WTC11 (cell line): ENCODE measurements at regions not wholly inside any gene's neighbourhood (a gene's known extent, or its start where the extent isn't known, plus 50 kb on each side); places are given as distances from the start of the nearest gene placed in this dataset.

Experiments used
- ATAC-seq: fragments of 200-7000 bp; cut with Tn5 transposase; 2 replicates; pipeline ENCODE4 v1.10.0; 2021; ENCODE audit warnings: mild to moderate bottlenecking, moderate library complexity
- CTCF ChIA-PET: fragments of 300-600 bp; sonication (Branson Sonifier 250); formaldehyde crosslinking; loops from one replicate; lab custom pipeline; 2021; ENCODE audit warnings: antibody characterized with exemption; lab: Charles Lee
- POLR2A ChIA-PET: fragments of 350-600 bp; sonication (Branson Sonifier 250); formaldehyde crosslinking; loops from one replicate; lab custom pipeline; 2021; ENCODE audit warnings: antibody characterized with exemption; lab: Charles Lee
- DNase-seq: peaks from one replicate; pipeline ENCODE4 v3.0.0; 2021; ENCODE audit warnings: low spot score
- H3K27ac Mint-ChIP-seq: 2 replicates; pipeline ENCODE4 v1.8.0; 2021; ENCODE audit warnings: mixed read lengths
- H3K27me3 Mint-ChIP-seq: 2 replicates; pipeline ENCODE4 v1.8.0; 2021; ENCODE audit warnings: low read depth, mild to moderate bottlenecking, moderate library complexity, mixed read lengths
- H3K36me3 Mint-ChIP-seq: 2 replicates; pipeline ENCODE4 v1.8.0; 2021; ENCODE audit warnings: mixed read lengths
- H3K4me1 Mint-ChIP-seq: 2 replicates; pipeline ENCODE4 v1.8.0; 2022; ENCODE audit warnings: mixed read lengths
- H3K4me3 Mint-ChIP-seq: 2 replicates; pipeline ENCODE4 v1.8.0; 2021; ENCODE audit warnings: mild to moderate bottlenecking, moderate library complexity, mixed read lengths
- H3K9me3 Mint-ChIP-seq: 2 replicates; pipeline ENCODE4 v1.8.0; 2021; ENCODE audit warnings: mixed read lengths
- ARID4B ChIP-seq: sonication (generic); formaldehyde crosslinking; IDR thresholded peaks from 2 replicates; pipeline ENCODE4 v1.8.0; 2023; ENCODE audit warnings: missing genetic modification reagents, mild to moderate bottlenecking, borderline replicate concordance
- ATF3 ChIP-seq: sonication (generic); formaldehyde crosslinking; conservative IDR thresholded peaks from 2 replicates; pipeline ENCODE4 v1.8.1; 2022; ENCODE audit warnings: mild to moderate bottlenecking, missing genetic modification reagents
- ATF6 ChIP-seq: sonication (generic); formaldehyde crosslinking; IDR thresholded peaks from 2 replicates; pipeline ENCODE4 v1.8.1; 2023; ENCODE audit warnings: mild to moderate bottlenecking, missing genetic modification reagents
- CBFB ChIP-seq: sonication (generic); formaldehyde crosslinking; IDR thresholded peaks from 2 replicates; pipeline ENCODE4 v1.8.1; 2022; ENCODE audit warnings: mild to moderate bottlenecking, low read depth, missing genetic modification reagents
- FOXP1 ChIP-seq: sonication (generic); formaldehyde crosslinking; IDR thresholded peaks from 2 replicates; pipeline ENCODE4 v1.8.0; 2022; ENCODE audit warnings: missing genetic modification reagents, mild to moderate bottlenecking, moderate library complexity, borderline replicate concordance
- GTF2I ChIP-seq: fragments of 250-450 bp; sonication (Bioruptor Pico); conservative IDR thresholded peaks from 2 replicates; pipeline ENCODE4 v1.4.0; 2021; ENCODE audit warnings: mild to moderate bottlenecking
- HMGXB4 ChIP-seq: sonication (generic); formaldehyde crosslinking; IDR thresholded peaks from 2 replicates; pipeline ENCODE4 v1.8.1; 2023; ENCODE audit warnings: mild to moderate bottlenecking, moderate library complexity, missing genetic modification reagents
- IRF1 ChIP-seq: sonication (generic); formaldehyde crosslinking; IDR thresholded peaks from 2 replicates; pipeline ENCODE4 v1.8.0; 2023; ENCODE audit warnings: missing genetic modification reagents
- KAT7 ChIP-seq: sonication (generic); formaldehyde crosslinking; IDR thresholded peaks from 2 replicates; pipeline ENCODE4 v1.8.1; 2023; ENCODE audit warnings: missing genetic modification reagents, mild to moderate bottlenecking, borderline replicate concordance
- MAX ChIP-seq: sonication (generic); formaldehyde crosslinking; IDR thresholded peaks from 2 replicates; pipeline ENCODE4 v1.8.0; 2022; ENCODE audit warnings: mild to moderate bottlenecking, missing genetic modification reagents
- PRRX2 ChIP-seq: fragments of 250-450 bp; sonication (Bioruptor Pico); IDR thresholded peaks from 2 replicates; pipeline ENCODE4 v1.8.0; 2021; ENCODE audit warnings: mild to moderate bottlenecking
- RELA ChIP-seq: sonication (generic); formaldehyde crosslinking; IDR thresholded peaks from 2 replicates; pipeline ENCODE4 v1.8.1; 2022; ENCODE audit warnings: missing genetic modification reagents, mild to moderate bottlenecking, borderline replicate concordance
- SP1 ChIP-seq: sonication (generic); formaldehyde crosslinking; conservative IDR thresholded peaks from 2 replicates; pipeline ENCODE4 v1.8.1; 2022; ENCODE audit warnings: missing genetic modification reagents
- TEAD4 ChIP-seq: sonication (generic); formaldehyde crosslinking; IDR thresholded peaks from 2 replicates; pipeline ENCODE4 v1.8.0; 2022; ENCODE audit warnings: mild to moderate bottlenecking, missing genetic modification reagents
- ZNF423 ChIP-seq: fragments of 250-450 bp; sonication (Bioruptor Pico); IDR thresholded peaks from 2 replicates; pipeline ENCODE4 v2.1.2; 2022; ENCODE audit warnings: mild to moderate bottlenecking, moderate library complexity
- ZNF425 ChIP-seq: fragments of 250-450 bp; sonication (Bioruptor Pico); conservative IDR thresholded peaks from 2 replicates; pipeline ENCODE4 v1.9.0; 2021; ENCODE audit warnings: mild to moderate bottlenecking
- ZSCAN18 ChIP-seq: fragments of 250-450 bp; sonication (Bioruptor Pico); IDR thresholded peaks from 2 replicates; pipeline ENCODE4 v2.1.2; 2022; ENCODE audit warnings: mild to moderate bottlenecking, moderate library complexity

- no peak overlapping the region for H3K27ac Mint-ChIP-seq
- DNase-seq, result no peak
- no peaks in the 10 kb centered on the region for H3K36me3 Mint-ChIP-seq
- ChIA-PET CTCF (no interaction called here), POLR2A (no interaction called here)
- TF ChIP-seq PRRX2 (CRISPR knock-in tag) (no peak), FOXP1 (CRISPR knock-in tag) (no peak), GTF2I (CRISPR knock-in tag) (no peak), IRF1 (CRISPR knock-in tag) (no peak), SP1 (CRISPR knock-in tag) (no peak), TEAD4 (CRISPR knock-in tag) (no peak), ZNF425 (CRISPR knock-in tag) (no peak), ZNF423 (CRISPR knock-in tag) (no peak), ARID4B (no peak), KAT7 (CRISPR knock-in tag) (no peak), HMGXB4 (CRISPR knock-in tag) (no peak), ZSCAN18 (CRISPR knock-in tag) (no peak), RELA (CRISPR knock-in tag) (no peak)
- ATAC-seq, result no peak
- no peak overlapping the region for H3K4me3 Mint-ChIP-seq
- H3K9me3 Mint-ChIP-seq, result peaks cover 6% of the 10 kb centered on the region; the same call in 1 of the 2 replicates
- no peaks in the 10 kb centered on the region for H3K4me1 Mint-ChIP-seq
- H3K27me3 Mint-ChIP-seq, result no peaks in the 10 kb centered on the region
These were observed 168.8 kb downstream of the RCHY1 start for GRCh38 chr4:75345423-75345822.

- Mint-ChIP-seq H3K27me3 (no peaks in the 10 kb centered on the region), H3K4me3 (no peak overlapping the region), H3K36me3 (no peaks in the 10 kb centered on the region), H3K4me1 (no peaks in the 10 kb centered on the region), H3K27ac (no peak overlapping the region), H3K9me3 (peaks cover 5% of the 10 kb centered on the region; the same call in 1 of the 2 replicates)
- ChIA-PET CTCF (interaction anchor here (0.6 kb wide), 1 partner anchor 55 kb away, joined by 3 read pairs; no protein-coding TSS in a partner anchor), POLR2A (no interaction called here)
- ATAC-seq (no peak), DNase-seq (no peak)
- TF ChIP-seq FOXP1 (CRISPR knock-in tag), result no peak
- TF ChIP-seq MAX (CRISPR knock-in tag), result no peak
- no peak for TF ChIP-seq IRF1 (CRISPR knock-in tag)
- no peak for TF ChIP-seq ATF6 (CRISPR knock-in tag)
- TF ChIP-seq CBFB (CRISPR knock-in tag), result no peak
- TF ChIP-seq KAT7 (CRISPR knock-in tag), result no peak
- TF ChIP-seq ATF3, result no peak
These were observed 169.3 kb downstream of the RCHY1 start for GRCh38 chr4:75344915-75345314.
